ENCODE measurements at regions not wholly inside any gene's neighbourhood (a gene's known extent, or its start where the extent isn't known, plus 50 kb on each side); places are given as distances from the start of the nearest gene placed in this dataset.

DNA sequence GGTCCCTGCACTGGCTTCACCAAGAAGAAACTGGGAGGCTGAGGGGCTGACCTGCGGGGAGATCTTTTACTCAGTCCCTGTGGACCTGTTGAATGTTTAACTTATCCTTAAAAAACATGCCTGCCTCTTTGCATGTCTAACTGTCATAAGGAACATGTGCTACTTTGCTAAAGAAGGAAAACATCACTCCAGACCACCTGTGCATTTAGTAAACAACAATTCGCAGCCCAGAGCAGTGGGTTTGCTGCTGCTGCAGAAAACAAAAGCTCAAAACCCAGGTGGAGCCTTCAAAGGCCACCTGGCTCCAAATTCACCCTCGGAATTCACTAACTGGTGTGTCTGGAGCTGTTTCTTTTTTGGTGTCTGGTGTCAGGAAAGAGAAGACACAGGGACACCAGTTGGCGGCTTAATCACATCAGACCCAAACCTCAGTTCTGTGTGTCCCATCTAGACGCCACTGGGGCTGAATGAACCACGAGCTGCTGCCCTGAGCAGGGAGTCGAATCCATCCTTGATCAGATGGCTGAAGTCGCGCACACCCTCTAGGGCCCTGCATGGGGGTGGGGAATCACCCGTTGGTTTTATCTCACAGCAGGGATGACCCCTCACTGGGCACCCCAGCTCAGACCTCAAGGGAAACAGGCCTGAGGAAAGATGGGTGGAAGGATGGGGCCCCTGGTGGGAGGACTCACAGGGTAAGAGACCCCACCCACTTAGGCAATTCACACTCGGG is 344.3 kb downstream of the PREX1 start:
- no peak for TF ChIP-seq JUND (IDR thresholded peaks at IDR 0.05; ENCODE audit: low read depth, low read length)
- TF ChIP-seq EP300 (IDR thresholded peaks at IDR 0.05; ENCODE audit: borderline replicate concordance in 1 of 2, control insufficient read depth in 1 of 2, low read depth in 2 of 2, low read length in 2 of 2) = no peak
- TF ChIP-seq SREBF1 (IDR thresholded peaks at IDR 0.05; ENCODE audit: low read length) = no peak
- TF ChIP-seq, protein P1, sequence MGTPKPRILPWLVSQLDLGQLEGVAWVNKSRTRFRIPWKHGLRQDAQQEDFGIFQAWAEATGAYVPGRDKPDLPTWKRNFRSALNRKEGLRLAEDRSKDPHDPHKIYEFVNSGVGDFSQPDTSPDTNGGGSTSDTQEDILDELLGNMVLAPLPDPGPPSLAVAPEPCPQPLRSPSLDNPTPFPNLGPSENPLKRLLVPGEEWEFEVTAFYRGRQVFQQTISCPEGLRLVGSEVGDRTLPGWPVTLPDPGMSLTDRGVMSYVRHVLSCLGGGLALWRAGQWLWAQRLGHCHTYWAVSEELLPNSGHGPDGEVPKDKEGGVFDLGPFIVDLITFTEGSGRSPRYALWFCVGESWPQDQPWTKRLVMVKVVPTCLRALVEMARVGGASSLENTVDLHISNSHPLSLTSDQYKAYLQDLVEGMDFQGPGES (IDR thresholded peaks at IDR 0.05) = no peak
- no peak for TF ChIP-seq BACH1 (IDR thresholded peaks at IDR 0.05; ENCODE audit: borderline replicate concordance)
- no peak for TF ChIP-seq POLR2AphosphoS5 (IDR thresholded peaks at IDR 0.05; ENCODE audit: low read length)
- TF ChIP-seq, protein P2, sequence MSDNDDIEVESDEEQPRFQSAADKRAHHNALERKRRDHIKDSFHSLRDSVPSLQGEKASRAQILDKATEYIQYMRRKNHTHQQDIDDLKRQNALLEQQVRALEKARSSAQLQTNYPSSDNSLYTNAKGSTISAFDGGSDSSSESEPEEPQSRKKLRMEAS (IDR thresholded peaks at IDR 0.05; ENCODE audit: low read depth, low read length) = no peak
